ENCODE measurements at regions not wholly inside any gene's neighbourhood (a gene's known extent, or its start where the extent isn't known, plus 50 kb on each side); places are given as distances from the start of the nearest gene placed in this dataset.
A peak's percentile ranks its signal among the peaks of the same experiment; 100 is the strongest.
"Not testable (repeated sequence)": the region's sequence is repeated elsewhere in the genome, so short reads cannot be mapped to it uniquely, and the experiment has no call there.

- not testable (repeated sequence) for DNase-seq
Observed at GRCh38 chr16:70014915-70015314, 63.8 kb downstream of the CLEC18A start.

- not testable (repeated sequence) for DNase-seq
Observed at GRCh38 chr16:70016751-70017150, 65.6 kb downstream of the CLEC18A start.

- peak; percentile 79 for DNase-seq
Observed at GRCh38 chr16:70018254-70018653, 67.1 kb downstream of the CLEC18A start.

- not testable (repeated sequence) for DNase-seq
Observed at GRCh38 chr16:70023207-70023606, 72.1 kb downstream of the CLEC18A start.

GRCh38 chr16:70023956-70024355 lies 72.8 kb downstream of the CLEC18A start:
- not testable (repeated sequence) for DNase-seq

- peak; percentile 80 for DNase-seq
Observed at GRCh38 chr16:70026165-70026854, 75.2 kb downstream of the CLEC18A start.

- DNase-seq = not testable (repeated sequence)
Observed at GRCh38 chr16:70032906-70033305, 81.2 kb upstream of the PDPR start.

- not testable (repeated sequence) for DNase-seq
Observed at GRCh38 chr16:70037913-70038312, 76.2 kb upstream of the PDPR start.

GRCh38 chr16:70040554-70040953 lies 73.6 kb upstream of the PDPR start:
- DNase-seq = not testable (repeated sequence)

GRCh38 chr16:70043538-70044067 lies 70.5 kb upstream of the PDPR start:
- not testable (repeated sequence) for DNase-seq

- not testable (repeated sequence) for DNase-seq
Observed at GRCh38 chr16:70046560-70046959, 67.6 kb upstream of the PDPR start.

GRCh38 chr16:70048083-70048482 lies 66.0 kb upstream of the PDPR start:
- DNase-seq = not testable (repeated sequence)

- not testable (repeated sequence) for DNase-seq
Observed at GRCh38 chr16:70058056-70058455, 56.1 kb upstream of the PDPR start.

- not testable (repeated sequence) for DNase-seq
Observed at GRCh38 chr16:70059429-70059828, 54.7 kb upstream of the PDPR start.

- not testable (repeated sequence) for DNase-seq
Observed at GRCh38 chr16:70060521-70061027, 53.6 kb upstream of the PDPR start.

GRCh38 chr16:70061671-70062218 lies 52.4 kb upstream of the PDPR start:
- DNase-seq = not testable (repeated sequence)

- DNase-seq = not testable (repeated sequence)
Observed at GRCh38 chr16:70062947-70063346, 51.2 kb upstream of the PDPR start.
